GM19035 (cell line): ENCODE measurements at regions not wholly inside any gene's neighbourhood (a gene's known extent, or its start where the extent isn't known, plus 50 kb on each side); places are given as distances from the start of the nearest gene placed in this dataset.

Experiments used
- ATAC-seq: cut with Tn5 transposase; IDR thresholded peaks from one replicate; pipeline ENCODE4 v1.9.1; 2021; ENCODE audit not compliant: unreplicated experiment

DNA sequence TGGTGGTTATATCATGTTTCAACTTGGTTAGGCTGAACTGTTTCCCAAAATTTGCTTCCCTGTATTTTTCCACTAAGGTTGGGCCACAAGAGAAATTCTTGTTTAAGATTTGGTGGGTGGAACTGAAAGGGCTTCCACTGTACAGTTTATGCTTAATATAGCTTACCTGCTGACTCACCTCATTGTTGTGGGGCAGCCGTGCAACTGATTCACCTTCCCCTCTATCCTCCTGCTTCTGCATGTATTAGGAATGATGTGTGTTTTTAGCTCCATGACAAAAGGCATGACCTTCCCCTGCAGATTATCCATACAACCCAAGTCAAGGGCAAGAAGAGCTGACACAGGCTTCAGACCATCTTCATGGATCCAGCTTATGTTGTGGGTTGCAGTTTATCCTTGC, 98.4 kb upstream of the GULP1 start:
- ATAC-seq = no peak

DNA sequence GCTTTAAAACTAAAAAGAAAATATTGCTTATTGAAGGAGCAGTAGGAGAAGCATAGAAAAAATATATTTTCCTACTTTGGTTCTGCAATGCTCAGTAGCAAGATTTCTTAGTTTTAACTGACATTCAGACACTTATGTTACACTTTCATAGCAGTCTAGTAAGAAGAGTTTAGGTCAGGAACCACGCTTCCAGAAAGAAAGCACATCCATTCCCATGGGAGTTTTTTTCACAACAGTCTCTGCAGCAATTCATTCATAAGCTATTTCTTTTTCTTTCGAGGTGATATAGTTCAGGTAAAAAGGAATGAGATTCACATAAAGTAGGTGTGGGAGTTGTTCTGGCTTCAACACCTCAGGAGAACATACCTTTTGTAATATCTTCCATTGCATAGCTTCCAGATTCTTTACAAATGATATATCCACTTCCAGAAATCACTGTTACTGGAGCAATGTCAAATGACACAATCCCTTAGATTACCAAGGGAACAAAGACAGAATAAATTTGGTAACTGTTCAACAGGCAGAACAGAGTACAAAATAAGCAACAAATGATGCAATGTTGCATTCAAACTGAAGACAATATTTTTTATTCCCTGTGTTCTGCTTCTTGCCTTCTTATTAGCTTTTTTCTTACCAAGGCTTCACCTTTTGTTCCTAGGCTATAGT, 95.2 kb upstream of the GULP1 start:
- no peak for ATAC-seq

DNA sequence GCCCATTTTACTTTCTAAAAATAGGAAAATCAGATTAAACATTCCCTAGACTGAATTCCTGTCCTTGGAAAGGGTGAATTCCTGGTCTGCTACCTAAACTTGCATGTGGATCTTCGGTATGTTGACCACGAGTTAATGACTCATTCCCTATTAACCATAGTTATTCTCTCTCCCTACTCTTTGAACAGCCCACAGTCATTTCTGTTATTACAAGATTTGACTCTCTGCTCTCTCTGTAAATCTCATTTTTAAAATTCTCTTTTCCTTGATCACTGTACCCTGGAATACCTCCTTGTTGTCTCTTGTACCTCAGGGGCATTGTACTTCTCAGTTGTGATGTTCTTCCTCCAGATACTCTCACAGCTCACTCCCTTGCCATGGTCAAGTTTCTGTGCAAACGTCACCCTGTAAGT, 92.0 kb upstream of the GULP1 start:
- ATAC-seq = no peak

DNA sequence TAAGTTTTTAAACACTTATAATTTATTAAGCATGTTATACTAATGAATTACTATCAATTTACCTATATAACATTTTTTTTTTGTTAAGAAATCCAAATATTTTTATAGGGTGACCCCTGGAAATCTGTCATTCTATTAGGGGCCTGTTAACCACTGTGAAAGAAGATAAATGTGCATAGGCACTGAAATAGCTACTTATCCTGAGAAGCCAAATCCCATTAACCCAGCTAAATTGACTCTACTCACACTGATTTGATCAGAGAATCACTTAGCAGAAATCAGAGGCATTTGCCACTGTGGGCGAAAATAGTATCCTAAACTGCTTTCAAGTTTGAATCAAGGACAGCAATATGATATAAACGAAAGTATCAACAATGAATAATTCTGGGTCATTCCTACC, 90.0 kb upstream of the GULP1 start:
- ATAC-seq = no peak

DNA sequence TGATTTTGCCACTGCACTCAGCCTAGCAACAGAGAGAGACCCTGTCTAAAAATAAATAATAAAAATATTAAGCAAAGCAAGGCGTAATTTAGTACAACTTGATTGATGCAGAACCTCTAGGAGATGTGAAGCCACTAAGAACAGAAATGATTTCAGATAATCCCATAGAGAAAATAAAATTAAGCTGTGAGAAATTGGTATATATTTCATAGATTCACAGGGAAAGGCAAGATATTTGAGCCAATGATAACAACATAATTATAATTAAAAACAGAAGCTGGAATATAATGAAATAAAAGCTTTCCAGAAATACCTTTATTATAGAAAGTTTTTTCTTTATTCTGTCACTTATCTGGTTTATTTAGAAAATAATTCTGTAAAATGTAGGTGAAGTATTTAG, 88.9 kb upstream of the GULP1 start:
- ATAC-seq = no peak

DNA sequence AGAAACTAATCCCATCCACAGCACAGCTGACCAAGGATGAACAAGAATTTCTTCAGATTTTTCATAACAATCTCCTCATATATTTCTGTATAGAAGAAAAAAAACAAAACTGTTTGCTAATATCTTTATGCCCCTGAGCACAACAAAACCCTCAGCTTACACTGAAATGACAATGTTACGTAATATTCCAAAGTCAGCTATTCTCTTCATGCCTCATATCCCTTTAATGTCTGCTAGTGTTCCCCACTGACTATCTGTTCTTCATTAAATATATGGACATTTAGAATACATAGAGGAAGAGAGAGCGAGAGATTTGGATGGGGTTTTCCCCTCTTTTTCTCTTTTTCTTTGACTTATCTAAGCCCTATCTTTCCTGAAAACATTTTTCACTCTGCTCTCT, 87.9 kb upstream of the GULP1 start:
- no peak for ATAC-seq

DNA sequence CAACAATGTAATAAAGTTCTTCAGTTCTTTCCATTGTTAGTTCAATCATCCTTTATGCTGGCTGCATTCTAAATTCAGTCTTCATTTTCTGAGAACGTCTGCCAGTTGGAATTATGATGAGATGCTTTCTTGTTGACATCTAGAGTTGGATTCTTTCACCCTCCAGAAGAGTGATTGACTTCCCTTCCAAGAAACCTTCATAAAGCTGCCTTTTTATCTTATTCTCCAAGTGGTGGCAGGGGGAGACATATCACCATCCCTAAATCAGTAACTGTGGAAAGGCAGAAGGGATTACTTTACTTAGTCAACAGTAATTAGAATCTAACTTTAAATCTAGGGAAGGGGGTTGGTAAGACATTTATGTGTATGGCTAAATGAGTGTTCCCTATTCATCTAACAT, 86.8 kb upstream of the GULP1 start:
- ATAC-seq = no peak

DNA sequence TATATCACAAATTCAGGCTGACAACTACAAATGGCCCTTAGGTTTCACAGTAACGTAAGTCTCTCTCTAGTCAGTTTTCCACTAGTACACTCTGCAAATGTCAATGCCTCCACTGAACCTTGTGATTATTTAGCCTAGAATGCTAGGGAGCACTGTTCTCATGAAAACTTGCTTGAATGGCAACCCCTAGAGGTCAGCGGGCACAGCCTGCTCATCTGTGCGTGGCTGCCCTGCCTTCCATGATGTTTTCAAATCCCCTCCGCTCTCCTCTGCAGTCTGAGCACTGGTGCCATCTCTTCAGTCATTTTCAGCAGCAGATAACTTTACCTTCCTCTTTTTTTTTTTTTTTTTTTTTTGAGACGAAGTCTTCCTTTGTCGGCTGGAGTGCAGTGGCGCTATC, 84.1 kb upstream of the GULP1 start:
- ATAC-seq = no peak

DNA sequence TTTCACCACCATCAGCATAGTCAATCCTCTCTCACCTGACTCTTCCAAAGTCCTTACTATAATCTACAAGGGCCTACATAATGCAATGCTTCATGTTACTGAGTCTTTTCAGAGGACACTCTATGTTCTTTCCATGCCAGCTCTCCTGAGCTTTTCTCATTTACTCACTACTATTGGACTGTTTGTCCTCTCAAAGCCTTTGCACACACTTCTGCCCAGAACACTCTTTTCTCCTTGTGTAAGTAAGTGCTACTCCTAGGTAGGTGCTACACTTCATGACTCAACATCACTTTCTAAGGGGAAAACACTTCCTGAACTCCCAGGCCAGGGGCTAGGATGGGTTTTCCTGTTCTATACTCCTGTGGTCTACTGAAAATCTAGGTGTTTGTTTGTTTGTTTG, 82.5 kb upstream of the GULP1 start:
- no peak for ATAC-seq

DNA sequence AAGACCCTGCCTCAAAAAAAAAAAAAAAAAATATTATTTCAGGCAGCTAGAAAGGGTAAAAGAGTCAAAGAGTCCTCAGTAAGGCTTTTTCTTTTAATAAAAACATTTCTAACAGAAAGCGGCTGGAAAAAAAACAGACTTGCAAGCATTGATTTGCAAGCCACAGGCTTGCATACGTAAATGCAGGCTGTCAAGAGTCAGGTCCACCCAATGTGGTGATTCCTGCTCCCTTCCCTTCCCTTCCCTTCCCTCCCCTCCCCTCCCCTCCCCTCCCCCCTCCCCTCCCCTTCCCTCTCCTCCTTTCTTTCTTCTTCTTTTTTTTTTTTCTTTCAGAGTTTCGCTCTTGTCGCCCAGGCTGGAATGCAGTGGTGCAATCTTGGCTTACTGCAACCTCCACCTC, 74.4 kb upstream of the GULP1 start:
- no peak for ATAC-seq

DNA sequence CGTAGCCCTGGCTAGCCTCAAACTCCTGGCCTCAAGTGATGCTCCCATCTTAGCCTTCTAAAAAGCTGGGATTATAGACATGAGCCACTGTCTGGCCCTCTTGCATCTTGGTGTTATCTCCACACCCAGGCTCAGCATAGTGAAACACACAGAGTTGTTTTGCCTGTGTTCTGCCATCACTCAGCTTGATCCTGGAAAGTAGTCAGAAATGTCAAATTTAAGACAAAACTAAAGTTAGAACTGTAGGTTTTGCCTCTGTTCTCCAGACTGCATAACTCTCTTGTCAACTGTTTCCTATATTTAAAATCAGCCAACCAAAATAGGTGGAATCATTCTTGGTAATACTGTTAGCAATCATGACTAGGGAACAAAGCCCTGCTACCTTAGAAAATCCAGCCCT, 72.1 kb upstream of the GULP1 start:
- ATAC-seq = no peak

DNA sequence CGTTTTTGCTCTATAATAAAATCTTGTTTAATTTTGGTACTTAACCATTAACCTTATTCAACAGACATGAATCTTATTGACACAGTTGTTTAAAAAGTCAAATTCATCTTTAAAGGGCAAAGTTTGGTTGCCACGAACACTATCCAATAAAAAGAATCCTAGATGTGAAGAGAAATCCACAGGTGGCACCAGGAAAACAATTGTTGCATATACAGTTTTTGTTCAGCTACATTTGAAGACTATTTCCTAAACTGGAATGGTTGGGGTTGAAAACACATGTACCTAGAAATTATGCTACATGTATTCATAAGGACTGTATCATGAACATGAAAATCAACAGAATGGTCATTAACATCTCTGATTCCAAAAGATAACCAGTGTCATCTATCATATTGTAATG, 71.1 kb upstream of the GULP1 start:
- no peak for ATAC-seq

DNA sequence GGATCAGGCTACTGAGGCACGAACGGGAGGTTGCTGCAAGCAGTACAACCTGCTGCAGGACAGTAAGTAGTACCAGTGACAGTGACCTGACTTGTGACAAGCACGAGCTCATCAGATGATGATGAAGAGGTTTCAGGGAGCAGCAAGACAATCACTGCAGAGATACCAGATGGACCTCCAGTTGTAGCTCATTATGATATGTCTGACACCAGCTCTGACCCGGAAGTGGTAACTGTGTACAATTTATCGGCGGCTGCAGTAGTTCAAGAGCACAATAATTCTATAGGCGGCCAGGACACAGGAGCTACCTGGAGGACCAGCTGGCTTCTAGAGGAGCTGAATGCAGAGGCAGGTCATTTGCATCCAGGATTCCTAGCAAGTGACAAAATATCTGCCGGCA, 64.0 kb upstream of the GULP1 start:
- ATAC-seq = no peak

DNA sequence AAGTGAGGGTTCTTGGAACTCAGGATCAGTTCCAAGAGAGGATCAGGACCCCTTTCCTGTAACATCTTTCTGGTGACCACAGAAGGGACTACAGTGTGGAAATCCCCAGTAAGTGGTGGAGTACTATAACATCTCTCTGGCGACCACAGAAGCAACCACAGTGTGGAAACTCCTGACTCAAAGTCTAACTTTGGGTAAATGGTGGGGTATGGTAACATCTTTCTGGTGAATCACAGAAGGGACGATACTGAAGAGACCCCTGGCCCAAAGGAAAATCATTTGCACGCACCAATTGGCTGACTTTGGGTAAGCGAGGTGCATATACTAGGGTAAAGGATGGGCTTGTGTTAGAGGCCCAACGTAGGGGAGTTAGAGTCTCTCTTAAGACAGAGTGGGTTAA, 56.3 kb upstream of the GULP1 start:
- ATAC-seq = peak; percentile 92

DNA sequence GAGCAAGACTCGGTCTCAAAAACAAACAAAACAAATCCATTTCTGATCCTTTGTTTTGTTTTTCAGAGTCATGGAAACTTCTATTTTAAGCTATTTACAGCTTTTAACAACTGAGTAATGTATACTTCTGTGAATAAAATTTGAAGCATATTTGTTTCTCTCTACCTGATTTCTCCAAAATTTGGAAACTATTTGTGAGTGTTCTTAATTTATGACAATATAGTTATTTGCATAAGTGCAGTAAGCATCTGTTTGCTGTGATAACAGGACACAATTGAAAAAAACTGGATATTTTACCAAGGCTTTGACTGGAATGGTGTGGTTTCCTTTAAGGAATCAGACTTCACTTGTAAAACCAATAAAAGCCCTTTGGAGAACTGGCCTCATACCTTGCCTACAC, 53.3 kb upstream of the GULP1 start:
- ATAC-seq = no peak
